Activated CD8-positive, alpha-beta T cell treated with anti-CD3 and anti-CD28 coated beads for 36 hours (primary cell): ENCODE measurements at regions not wholly inside any gene's neighbourhood (a gene's known extent, or its start where the extent isn't known, plus 50 kb on each side); places are given as distances from the start of the nearest gene placed in this dataset.

Experiments used
- ATAC-seq: fragments of 200-7000 bp; cut with Tn5 transposase; one replicate; pipeline ENCODE4 v1.10.0; 2021; ENCODE audit warnings: mild to moderate bottlenecking, moderate library complexity
- CTCF ChIA-PET: fragments of 350-600 bp; sonication (Branson Sonifier 250); formaldehyde crosslinking; loops from one replicate; lab custom pipeline; 2021; ENCODE audit warnings: antibody characterized with exemption; lab: Charles Lee
- POLR2A ChIA-PET: fragments of 350-600 bp; sonication (Branson Sonifier 250); formaldehyde crosslinking; loops from one replicate; lab custom pipeline; 2021; ENCODE audit warnings: antibody characterized with exemption; lab: Charles Lee
- DNase-seq: peaks from one replicate; pipeline ENCODE4 v3.0.0-alpha.2; 2020
- H3K27ac Mint-ChIP-seq: one replicate; pipeline ENCODE4 v1.8.0; 2021; ENCODE audit warnings: mild to moderate bottlenecking, mixed read lengths
- H3K27me3 Mint-ChIP-seq: one replicate; pipeline ENCODE4 v1.8.0; 2021; ENCODE audit warnings: mixed read lengths
- H3K36me3 Mint-ChIP-seq: one replicate; pipeline ENCODE4 v1.8.0; 2021; ENCODE audit warnings: low read depth, mixed read lengths
- H3K4me1 Mint-ChIP-seq: one replicate; pipeline ENCODE4 v1.8.0; 2021; ENCODE audit warnings: low read depth, mixed read lengths
- H3K4me3 Mint-ChIP-seq: one replicate; pipeline ENCODE4 v1.8.0; 2021; ENCODE audit warnings: mild to moderate bottlenecking, moderate library complexity, mixed read lengths
- H3K9me3 Mint-ChIP-seq: one replicate; pipeline ENCODE4 v1.8.0; 2021; ENCODE audit warnings: mixed read lengths
- intact Hi-C: fragments of 100-400 bp; cut with micrococcal nuclease; formaldehyde crosslinking; loops from one replicate; pipeline ENCODE4 v1.10.0; 2022
- TF ChIP-seq, protein P1 (sequence below): fragments of 200-600 bp; IDR thresholded peaks from one replicate; pipeline ENCODE4 v1.8.0; 2022; ENCODE audit warnings: antibody characterized with exemption, mild to moderate bottlenecking

DNA sequence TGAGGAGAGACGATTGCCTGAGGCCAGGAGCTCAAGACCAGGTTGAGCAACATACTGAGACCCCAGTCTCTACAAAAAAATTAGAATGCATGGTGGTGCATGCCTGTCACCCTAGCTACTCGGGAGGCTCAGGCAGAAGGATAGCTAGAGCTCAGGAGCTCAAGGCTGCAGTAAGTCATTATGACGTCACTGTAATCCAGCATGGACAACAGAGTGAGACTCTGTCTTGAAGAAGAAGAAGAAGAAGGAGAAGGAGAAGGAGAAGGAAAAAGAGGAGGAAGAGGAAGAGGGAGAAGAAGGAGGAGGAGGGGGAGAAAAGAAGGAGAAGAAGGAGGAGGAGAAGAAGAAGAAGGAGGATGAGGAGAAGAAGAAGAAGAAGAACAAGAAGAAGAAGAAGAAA lies 519.1 kb downstream of the CDH9 start:
- Mint-ChIP-seq H3K4me3 (no peak overlapping the region), H3K27me3 (no peaks in the 10 kb centered on the region), H3K4me1 (no peaks in the 10 kb centered on the region), H3K9me3 (peaks cover 7% of the 10 kb centered on the region), H3K27ac (no peak overlapping the region), H3K36me3 (no peaks in the 10 kb centered on the region)
- ChIA-PET POLR2A (no interaction called here), CTCF (no interaction called here)
- ATAC-seq: no peak
- DNase-seq: no peak
- intact Hi-C loops: no loop called here
- TF ChIP-seq, protein P1, sequence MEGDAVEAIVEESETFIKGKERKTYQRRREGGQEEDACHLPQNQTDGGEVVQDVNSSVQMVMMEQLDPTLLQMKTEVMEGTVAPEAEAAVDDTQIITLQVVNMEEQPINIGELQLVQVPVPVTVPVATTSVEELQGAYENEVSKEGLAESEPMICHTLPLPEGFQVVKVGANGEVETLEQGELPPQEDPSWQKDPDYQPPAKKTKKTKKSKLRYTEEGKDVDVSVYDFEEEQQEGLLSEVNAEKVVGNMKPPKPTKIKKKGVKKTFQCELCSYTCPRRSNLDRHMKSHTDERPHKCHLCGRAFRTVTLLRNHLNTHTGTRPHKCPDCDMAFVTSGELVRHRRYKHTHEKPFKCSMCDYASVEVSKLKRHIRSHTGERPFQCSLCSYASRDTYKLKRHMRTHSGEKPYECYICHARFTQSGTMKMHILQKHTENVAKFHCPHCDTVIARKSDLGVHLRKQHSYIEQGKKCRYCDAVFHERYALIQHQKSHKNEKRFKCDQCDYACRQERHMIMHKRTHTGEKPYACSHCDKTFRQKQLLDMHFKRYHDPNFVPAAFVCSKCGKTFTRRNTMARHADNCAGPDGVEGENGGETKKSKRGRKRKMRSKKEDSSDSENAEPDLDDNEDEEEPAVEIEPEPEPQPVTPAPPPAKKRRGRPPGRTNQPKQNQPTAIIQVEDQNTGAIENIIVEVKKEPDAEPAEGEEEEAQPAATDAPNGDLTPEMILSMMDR: no peak

- POLR2A ChIA-PET: no interaction called here
- ATAC-seq: no peak
- intact Hi-C loops: no loop called here
Observed at GRCh38 chr5:26518065-26518464, 520.3 kb downstream of the CDH9 start.

GRCh38 chr5:26498972-26499371 lies 539.4 kb downstream of the CDH9 start:
- H3K9me3 Mint-ChIP-seq: peaks cover 4% of the 10 kb centered on the region
- no peak overlapping the region for H3K4me3 Mint-ChIP-seq
- DNase-seq (no peak), ATAC-seq (no peak)
- intact Hi-C loops: no loop called here
- CTCF ChIA-PET: interaction anchor here (0.7 kb wide), 1 partner anchor 230 kb away, joined by 3 read pairs; no protein-coding TSS in a partner anchor
- H3K4me1 Mint-ChIP-seq: no peaks in the 10 kb centered on the region
- TF ChIP-seq, protein P1: no peak
- H3K36me3 Mint-ChIP-seq: no peaks in the 10 kb centered on the region
- H3K27me3 Mint-ChIP-seq: no peaks in the 10 kb centered on the region
- POLR2A ChIA-PET: no interaction called here
- H3K27ac Mint-ChIP-seq: no peak overlapping the region

More at GRCh38 chr5:26518065-26518464, 520.3 kb downstream of the CDH9 start:
- Mint-ChIP-seq H3K4me1 (no peaks in the 10 kb centered on the region), H3K9me3 (peaks cover 3% of the 10 kb centered on the region), H3K4me3 (no peak overlapping the region), H3K27ac (no peak overlapping the region), H3K36me3 (no peaks in the 10 kb centered on the region), H3K27me3 (no peaks in the 10 kb centered on the region)
- CTCF ChIA-PET: no interaction called here
- TF ChIP-seq, protein P1: no peak
- no peak for DNase-seq

- TF ChIP-seq, protein P1: no peak
- Mint-ChIP-seq H3K27ac (no peak overlapping the region), H3K9me3 (peaks cover 14% of the 10 kb centered on the region), H3K27me3 (no peaks in the 10 kb centered on the region), H3K4me1 (no peaks in the 10 kb centered on the region), H3K36me3 (no peaks in the 10 kb centered on the region), H3K4me3 (no peak overlapping the region)
- ChIA-PET CTCF (no interaction called here), POLR2A (no interaction called here)
- intact Hi-C loops: no loop called here
- no peak for DNase-seq
- ATAC-seq: no peak
Observed at GRCh38 chr5:26495437-26495836, 542.9 kb downstream of the CDH9 start.

- CTCF ChIA-PET: no interaction called here
- DNase-seq: no peak
Observed at GRCh38 chr5:26492906-26493459, 545.4 kb downstream of the CDH9 start.

More at GRCh38 chr5:26492906-26493459, 545.4 kb downstream of the CDH9 start:
- POLR2A ChIA-PET: no interaction called here
- no peak overlapping the region for H3K27ac Mint-ChIP-seq
- H3K4me1 Mint-ChIP-seq: no peaks in the 10 kb centered on the region
- TF ChIP-seq, protein P1: no peak
- intact Hi-C loops: no loop called here
- H3K36me3 Mint-ChIP-seq: no peaks in the 10 kb centered on the region
- no peak for ATAC-seq
- H3K4me3 Mint-ChIP-seq: no peak overlapping the region
- peaks cover 20% of the 10 kb centered on the region for H3K9me3 Mint-ChIP-seq
- no peaks in the 10 kb centered on the region for H3K27me3 Mint-ChIP-seq
